IMR-90 (cell line): ENCODE measurements at regions not wholly inside any gene's neighbourhood (a gene's known extent, or its start where the extent isn't known, plus 50 kb on each side); places are given as distances from the start of the nearest gene placed in this dataset.

Source experiments
- ATAC-seq: fragments of 200-7000 bp; cut with Tn5 transposase; 2 replicates; pipeline ENCODE4 v1.9.1; 2020; ENCODE audit warnings: low read depth, mild to moderate bottlenecking, moderate library complexity
- BruUV-seq: library from RNA; stranded (reverse); fragments of 400-500 nt; replicated peaks from 2 replicates; lab custom pipeline; 2021; lab: Mats Ljungman, UMichigan
- CTCF ChIA-PET: fragments of 300-600 bp; formaldehyde crosslinking; extraction: SDS; loops from one replicate; lab custom pipeline; 2021; ENCODE audit warnings: antibody characterized with exemption; lab: Yijun Ruan, JAX
- POLR2A ChIA-PET: fragments of 300-600 bp; sonication (Branson Sonifier 250); formaldehyde crosslinking; loops from one replicate; lab custom pipeline; 2022; ENCODE audit warnings: antibody characterized with exemption; ENCODE audit not compliant: unreplicated experiment; lab: Charles Lee
- DNase-seq: peaks from one replicate; pipeline ENCODE4 v3.0.0; 2013
- H2AFZ ChIP-seq: replicated peaks from 2 replicates; pipeline ENCODE3; 2013; ENCODE audit warnings: low read length, mild to moderate bottlenecking; ENCODE audit not compliant: poor library complexity
- H2AK5ac ChIP-seq: 2 replicates; pipeline ENCODE4 v1.6.1; 2013; ENCODE audit warnings: low read depth, low read length, inconsistent platforms
- H2AK9ac ChIP-seq: replicated peaks from 2 replicates; pipeline ENCODE3; 2013; ENCODE audit warnings: mild to moderate bottlenecking, low read depth, low read length, moderate library complexity; ENCODE audit not compliant: poor library complexity
- H2BK120ac ChIP-seq: 2 replicates; pipeline ENCODE4 v1.6.1; 2013; ENCODE audit warnings: low read depth, low read length, inconsistent platforms
- H2BK15ac ChIP-seq: 3 replicates; pipeline ENCODE4 v1.6.1; 2013; ENCODE audit warnings: low read depth, low read length, inconsistent platforms
- H2BK20ac ChIP-seq: 2 replicates; pipeline ENCODE4 v1.6.1; 2013; ENCODE audit warnings: low read depth, mild to moderate bottlenecking, inconsistent platforms, low read length, moderate library complexity
- H2BK5ac ChIP-seq: 2 replicates; pipeline ENCODE4 v1.6.1; 2013; ENCODE audit warnings: mild to moderate bottlenecking, low read depth, low read length, inconsistent platforms; ENCODE audit not compliant: poor library complexity, severe bottlenecking
- H3K14ac ChIP-seq: replicated peaks from 2 replicates; pipeline ENCODE4 v1.6.1; 2013; ENCODE audit warnings: low read depth, low read length, inconsistent platforms
- H3K18ac ChIP-seq: 2 replicates; pipeline ENCODE4 v1.6.1; 2013; ENCODE audit warnings: low read depth, low read length, control low read depth
- H3K23ac ChIP-seq: 2 replicates; pipeline ENCODE4 v1.6.1; 2013; ENCODE audit warnings: low read depth, low read length, inconsistent platforms
- H3K27ac ChIP-seq: 2 replicates; pipeline ENCODE4 v1.5.1; 2013; ENCODE audit warnings: mild to moderate bottlenecking, control low read depth, low read length; ENCODE audit not compliant: insufficient read depth
- H3K27me3 ChIP-seq: 2 replicates; pipeline ENCODE4 v1.6.1; 2013; ENCODE audit warnings: low read length; ENCODE audit not compliant: control insufficient read depth, insufficient read depth
- H3K36me3 ChIP-seq: 2 replicates; pipeline ENCODE4 v1.6.1; 2013; ENCODE audit warnings: low read length, mixed read lengths; ENCODE audit not compliant: control insufficient read depth, insufficient read depth
- H3K4ac ChIP-seq: 2 replicates; pipeline ENCODE4 v1.6.1; 2013; ENCODE audit warnings: low read depth, low read length, inconsistent platforms
- H3K4me1 ChIP-seq: 2 replicates; pipeline ENCODE4 v1.6.1; 2013; ENCODE audit warnings: low read length, mixed read lengths; ENCODE audit not compliant: control insufficient read depth, insufficient read depth
- H3K4me2 ChIP-seq: 2 replicates; pipeline ENCODE4 v1.6.1; 2013; ENCODE audit warnings: low read depth, mild to moderate bottlenecking, control low read depth, low read length, moderate library complexity
- H3K4me3 ChIP-seq: 2 replicates; pipeline ENCODE4 v1.5.1; 2013; ENCODE audit warnings: low read depth, mild to moderate bottlenecking, control low read depth, low read length, moderate library complexity; ENCODE audit not compliant: insufficient read depth
- H3K56ac ChIP-seq: 2 replicates; pipeline ENCODE4 v1.6.1; 2013; ENCODE audit warnings: low read length, inconsistent platforms; ENCODE audit not compliant: insufficient read depth; ENCODE audit errors: extremely low read depth
- H3K79me1 ChIP-seq, 2 experiments: 2 replicates each; pipeline ENCODE4 v1.6.1; 2013; ENCODE audit warnings: low read length in 2 of 2, inconsistent platforms in 1 of 2, low read depth in 1 of 2
- H3K9ac ChIP-seq: 2 replicates; pipeline ENCODE4 v1.6.1; 2013; ENCODE audit warnings: low read depth, low read length, control low read depth
- H3K9me1 ChIP-seq: 2 replicates; pipeline ENCODE4 v1.6.1; 2013; ENCODE audit warnings: low read length, inconsistent platforms; ENCODE audit not compliant: insufficient read depth
- H3K9me3 ChIP-seq: 2 replicates; pipeline ENCODE4 v1.6.1; 2013; ENCODE audit warnings: low read length; ENCODE audit not compliant: control insufficient read depth, insufficient read depth
- H4K20me1 ChIP-seq: 2 replicates; pipeline ENCODE4 v1.6.1; 2013; ENCODE audit warnings: low read length, inconsistent platforms; ENCODE audit not compliant: insufficient read depth
- H4K5ac ChIP-seq: 2 replicates; pipeline ENCODE4 v1.6.1; 2013; ENCODE audit warnings: mild to moderate bottlenecking, low read depth, low read length, control low read depth
- H4K8ac ChIP-seq, 2 experiments: 2 replicates each; pipeline ENCODE4 v1.6.1; 2013; ENCODE audit warnings: low read depth in 2 of 2, low read length in 2 of 2, control low read depth in 1 of 2, inconsistent platforms in 1 of 2
- H4K91ac ChIP-seq: 2 replicates; pipeline ENCODE4 v1.6.1; 2013; ENCODE audit warnings: low read depth, low read length, inconsistent platforms; ENCODE audit not compliant: insufficient read depth
- CTCF ChIP-seq: conservative IDR thresholded peaks from 2 replicates; pipeline ENCODE4 v1.5.1; 2012; ENCODE audit warnings: mild to moderate bottlenecking, low read depth, low read length, improper control_type of control experiment
- MAZ ChIP-seq: IDR thresholded peaks from 2 replicates; pipeline ENCODE4 v1.6.1; 2012; ENCODE audit warnings: low read depth, mild to moderate bottlenecking, low read length, improper control_type of control experiment, moderate library complexity, borderline replicate concordance
- MXI1 ChIP-seq: IDR thresholded peaks from 2 replicates; pipeline ENCODE4 v1.6.1; 2012; ENCODE audit warnings: low read depth, mild to moderate bottlenecking, low read length, moderate library complexity, borderline replicate concordance
- NFE2L2 ChIP-seq: fragments of 150-350 bp; IDR thresholded peaks from 2 replicates; pipeline ENCODE4 v1.6.1; 2016; ENCODE audit warnings: low read depth, mild to moderate bottlenecking, low read length
- RCOR1 ChIP-seq: IDR thresholded peaks from 2 replicates; pipeline ENCODE4 v1.6.1; 2012; ENCODE audit warnings: mild to moderate bottlenecking, low read length, improper control_type of control experiment; ENCODE audit not compliant: insufficient replicate concordance
- RFX5 ChIP-seq: IDR thresholded peaks from 2 replicates; pipeline ENCODE4 v1.8.0; 2012; ENCODE audit warnings: low read depth, mild to moderate bottlenecking, low read length, moderate library complexity
- SMC3 ChIP-seq: fragments of 150-350 bp; IDR thresholded peaks from 2 replicates; pipeline ENCODE4 v1.6.1; 2016; ENCODE audit warnings: low read depth, mild to moderate bottlenecking, antibody characterized with exemption, low read length, moderate library complexity
- WGBS, 2 experiments: methylation state at CpG; one replicate each; pipeline versions ENCODE4 v1.1.5 to v1.1.7; 2013; ENCODE audit warnings: missing lambda C conversion rate in 2 of 2; ENCODE audit not compliant: insufficient read length in 1 of 2; ENCODE audit errors: extremely low coverage in 2 of 2; 5-methylcytosine and 5-hydroxymethylcytosine counted together
- dilution Hi-C: fragments of 300-500 bp; cut with HindIII; formaldehyde crosslinking; loops from one replicate; pipeline ENCODE4 v1.14.3; 2018; ENCODE audit warnings: low sequenced_read_pairs; ENCODE audit not compliant: unreplicated experiment
- in situ Hi-C: fragments of 300-500 bp; cut with MboI; formaldehyde crosslinking; loops from 3 replicates; pipeline ENCODE4 v1.14.3; 2019; ENCODE audit warnings: low sequenced_read_pairs, inconsistent platforms, mixed read lengths
- intact Hi-C: fragments of 100-400 bp; cut with micrococcal nuclease; formaldehyde crosslinking; loops from 2 replicates; pipeline ENCODE4 v1.10.0; 2022
- TF ChIP-seq, protein P1 (sequence below): fragments of 150-350 bp; IDR thresholded peaks from 2 replicates; pipeline ENCODE4 v1.6.1; 2017; ENCODE audit warnings: mild to moderate bottlenecking, antibody characterized with exemption, low read length, low read depth

GRCh38 chrX:109797311-109797975 is 64.4 kb upstream of the ACSL4 start:
- no peak overlapping the region for H2BK120ac ChIP-seq
- H2BK20ac ChIP-seq, result no peak overlapping the region
- no peak overlapping the region for H3K27ac ChIP-seq
- H2BK15ac ChIP-seq, result no peak overlapping the region
- H3K9ac ChIP-seq, result no peak overlapping the region
- no peak overlapping the region for H4K91ac ChIP-seq
- no peaks in the 10 kb centered on the region for H3K9me3 ChIP-seq
- H3K4ac ChIP-seq, result no peak overlapping the region
- H3K79me1 ChIP-seq, result no peaks in the 10 kb centered on the region
- DNase-seq (no peak), ATAC-seq (peak; percentile 17; the same call in 1 of the 2 replicates)
- no peaks in the 10 kb centered on the region for H3K36me3 ChIP-seq
- no peak overlapping the region for H3K23ac ChIP-seq
- WGBS, 2 experiments, result no CpG with 5 or more reads among the region's 1 CpG
- H4K20me1 ChIP-seq, result no peaks in the 10 kb centered on the region
- no peak overlapping the region for H2AK9ac ChIP-seq
- dilution Hi-C loops (no loop called here), intact Hi-C loops (no loop called here), in situ Hi-C loops (no loop called here)
- no peak overlapping the region for H3K56ac ChIP-seq
- H2BK5ac ChIP-seq, result no peak overlapping the region
- no TSS peak for BruUV-seq
- no peak overlapping the region for H3K4me2 ChIP-seq
- ChIA-PET POLR2A (no interaction called here), CTCF (interaction anchor here (1.0 kb wide), 1 partner anchor 85 kb away, joined by 3 read pairs; no protein-coding TSS in a partner anchor)
- no peak overlapping the region for H3K18ac ChIP-seq
- no peak overlapping the region for H2AFZ ChIP-seq
- no peaks in the 10 kb centered on the region for H3K9me1 ChIP-seq
- no peak overlapping the region for H3K4me3 ChIP-seq
- H3K27me3 ChIP-seq, result peaks cover 4% of the 10 kb centered on the region; the same call in 1 of the 2 replicates
- TF ChIP-seq, protein P1, sequence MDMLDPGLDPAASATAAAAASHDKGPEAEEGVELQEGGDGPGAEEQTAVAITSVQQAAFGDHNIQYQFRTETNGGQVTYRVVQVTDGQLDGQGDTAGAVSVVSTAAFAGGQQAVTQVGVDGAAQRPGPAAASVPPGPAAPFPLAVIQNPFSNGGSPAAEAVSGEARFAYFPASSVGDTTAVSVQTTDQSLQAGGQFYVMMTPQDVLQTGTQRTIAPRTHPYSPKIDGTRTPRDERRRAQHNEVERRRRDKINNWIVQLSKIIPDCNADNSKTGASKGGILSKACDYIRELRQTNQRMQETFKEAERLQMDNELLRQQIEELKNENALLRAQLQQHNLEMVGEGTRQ, result no peak
- TF ChIP-seq NFE2L2 (no peak), RFX5 (no peak), MXI1 (no peak), RCOR1 (no peak), SMC3 (no peak), MAZ (no peak), CTCF (no peak)
- no peak overlapping the region for H4K8ac ChIP-seq
- H4K5ac ChIP-seq, result no peak overlapping the region
- no peak overlapping the region for H2AK5ac ChIP-seq
- H3K4me1 ChIP-seq, result no peaks in the 10 kb centered on the region
- no peak overlapping the region for H3K14ac ChIP-seq
